ENCODE measurements at regions not wholly inside any gene's neighbourhood (a gene's known extent, or its start where the extent isn't known, plus 50 kb on each side); places are given as distances from the start of the nearest gene placed in this dataset.
"Not testable (repeated sequence)": the region's sequence is repeated elsewhere in the genome, so short reads cannot be mapped to it uniquely, and the experiment has no call there.

DNA sequence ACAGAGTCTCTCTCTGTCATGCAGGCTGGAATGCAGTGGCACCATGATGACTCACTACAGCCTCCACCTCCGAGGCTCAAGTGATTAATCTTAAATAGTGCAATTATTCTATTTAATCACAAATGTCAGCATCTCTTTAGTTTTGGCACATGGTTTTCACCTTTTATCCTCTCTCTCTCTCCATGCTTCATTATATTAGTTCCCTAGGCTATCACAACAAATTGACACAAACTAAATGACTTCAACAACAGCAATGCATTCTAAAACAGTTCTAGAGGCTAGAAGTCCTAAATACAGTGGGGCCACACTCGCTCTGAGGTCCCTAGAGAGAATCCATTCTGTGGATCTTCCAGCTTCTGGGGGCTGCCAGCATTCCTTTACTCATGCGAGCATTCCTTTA is 178.2 kb upstream of the ZNG1F start:
- not testable (repeated sequence) for H3K36me3 ChIP-seq; H3K9me3 ChIP-seq; ATAC-seq (ENCODE audit: insufficient number of reproducible peaks, low FRiP score, low read depth); H3K27me3 ChIP-seq (replicated peaks; ENCODE audit: insufficient read depth); H3K4me1 ChIP-seq (ENCODE audit: control insufficient read depth in 1 of 2, low read depth in 2 of 2); DNase-seq (ENCODE audit: low spot score); H3K27ac ChIP-seq; H3K4me3 ChIP-seq

DNA sequence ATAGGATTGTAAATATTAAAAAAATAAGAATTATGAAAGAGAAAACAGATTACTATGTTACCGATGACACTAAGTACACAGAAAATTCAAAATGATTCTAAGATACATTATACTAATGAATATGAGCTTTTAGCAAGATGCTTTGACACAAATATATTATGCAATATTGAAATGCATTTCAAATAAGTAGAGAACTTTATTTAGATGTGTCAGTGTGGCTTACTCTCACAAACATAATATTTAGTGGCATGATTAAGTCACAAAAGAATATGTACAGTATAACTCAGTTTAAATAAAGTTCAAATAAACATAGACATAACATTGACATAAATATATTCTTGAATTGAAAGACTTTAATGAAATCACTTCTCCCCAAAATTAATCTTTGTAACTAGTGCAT is 172.7 kb upstream of the ZNG1F start:
- H3K36me3 ChIP-seq; ATAC-seq (ENCODE audit: insufficient number of reproducible peaks, low FRiP score, low read depth); DNase-seq (ENCODE audit: low spot score): not testable (repeated sequence)

DNA sequence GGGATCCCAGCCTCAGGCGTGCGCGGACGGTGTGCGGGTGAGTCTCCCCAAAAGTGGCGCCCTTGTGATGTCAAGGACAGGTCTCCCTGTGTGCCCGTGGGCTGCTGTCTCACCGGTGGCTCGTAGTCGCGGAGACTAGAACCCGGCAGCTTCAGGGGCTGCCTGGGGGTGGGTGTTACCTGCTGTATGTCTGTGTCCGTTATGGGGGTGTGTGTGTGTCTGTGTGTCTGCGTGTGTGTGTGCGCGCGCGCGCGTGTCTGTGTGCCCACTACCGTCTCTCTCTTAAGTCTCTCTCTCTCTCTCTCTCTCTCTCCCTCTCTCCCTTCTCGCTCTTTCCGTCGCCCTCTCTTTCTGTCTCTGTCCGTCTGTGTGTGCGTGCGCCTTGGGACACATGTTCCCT is 170.0 kb upstream of the ZNG1F start:
- not testable (repeated sequence) for DNase-seq (ENCODE audit: low spot score); H3K4me1 ChIP-seq (ENCODE audit: control insufficient read depth in 1 of 2, low read depth in 2 of 2); H3K36me3 ChIP-seq; ATAC-seq (ENCODE audit: insufficient number of reproducible peaks, low FRiP score, low read depth); H3K27me3 ChIP-seq (replicated peaks; ENCODE audit: insufficient read depth); H3K9me3 ChIP-seq
- Histone ChIP-seq H3K27ac (peak overlapping the region; percentile 69 to 70), H3K4me3 (peak overlapping the region; percentile 85)

More for the DNA sequence above, 172.7 kb upstream of the ZNG1F start:
- not testable (repeated sequence) for H3K4me1 ChIP-seq (ENCODE audit: control insufficient read depth in 1 of 2, low read depth in 2 of 2); H3K27ac ChIP-seq; H3K9me3 ChIP-seq; H3K27me3 ChIP-seq (replicated peaks; ENCODE audit: insufficient read depth); H3K4me3 ChIP-seq

DNA sequence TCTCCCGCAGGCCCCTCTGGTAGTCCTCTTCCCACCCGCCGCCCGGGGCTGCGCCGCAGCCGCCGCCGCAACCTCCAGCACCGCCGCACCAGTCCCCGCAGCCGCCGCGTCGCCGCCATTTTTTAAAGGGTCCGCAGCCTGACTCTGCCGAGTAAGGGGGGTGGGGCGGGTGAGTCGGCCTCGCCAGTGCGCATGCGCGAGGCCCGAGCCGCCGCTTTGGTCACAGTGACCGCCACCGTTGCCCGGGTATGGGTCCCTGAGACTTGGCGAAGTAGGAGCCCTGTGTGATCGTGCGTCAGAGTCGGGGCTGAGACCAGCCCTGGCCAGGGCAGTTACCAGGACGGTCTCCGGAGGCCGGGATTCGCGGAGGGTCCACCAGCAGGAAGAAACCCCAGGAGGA is 169.6 kb upstream of the ZNG1F start:
- ATAC-seq (ENCODE audit: insufficient number of reproducible peaks, low FRiP score, low read depth): not testable (repeated sequence)
- H3K27ac ChIP-seq: peak overlapping the region in 1 of 2 donors; percentile 70

DNA sequence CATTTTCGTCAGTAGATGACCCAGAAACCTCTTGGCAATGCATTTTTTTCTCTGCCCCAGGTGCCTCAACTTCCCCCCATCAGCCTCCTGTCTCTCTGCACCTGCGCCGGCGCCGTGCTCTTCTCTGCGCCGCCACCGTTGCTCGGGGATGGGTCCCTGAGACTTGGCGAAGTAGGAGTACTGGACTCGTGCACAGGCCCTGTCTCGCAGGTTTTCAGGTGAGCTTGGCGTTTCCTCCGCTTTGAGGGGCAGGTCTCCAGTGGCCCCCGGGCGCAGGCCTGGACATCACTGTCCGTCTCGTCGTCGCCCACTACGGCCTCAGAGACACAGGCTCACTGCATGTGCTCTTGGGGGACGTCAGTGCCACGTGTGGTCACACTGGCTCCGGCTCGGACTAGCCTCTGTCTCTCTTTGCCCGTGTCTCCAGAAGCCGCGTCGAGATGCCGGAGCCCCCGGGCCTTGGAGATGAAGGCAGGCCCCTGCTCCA is 168.8 kb upstream of the ZNG1F start:
- not testable (repeated sequence) for H3K36me3 ChIP-seq; DNase-seq (ENCODE audit: low spot score); ATAC-seq (ENCODE audit: insufficient number of reproducible peaks, low FRiP score, low read depth); H3K27me3 ChIP-seq (replicated peaks; ENCODE audit: insufficient read depth); H3K4me1 ChIP-seq (ENCODE audit: control insufficient read depth in 1 of 2, low read depth in 2 of 2); H3K9me3 ChIP-seq
- Histone ChIP-seq H3K4me3 (peak overlapping the region; percentile 85), H3K27ac (peak overlapping the region; percentile 43 to 70)

More for the DNA sequence above, 169.6 kb upstream of the ZNG1F start:
- not testable (repeated sequence) for H3K36me3 ChIP-seq; H3K9me3 ChIP-seq; H3K4me1 ChIP-seq (ENCODE audit: control insufficient read depth in 1 of 2, low read depth in 2 of 2); H3K27me3 ChIP-seq (replicated peaks; ENCODE audit: insufficient read depth)
- H3K4me3 ChIP-seq: peak overlapping the region; percentile 85
- peak; percentile 34 for DNase-seq (ENCODE audit: low spot score)

DNA sequence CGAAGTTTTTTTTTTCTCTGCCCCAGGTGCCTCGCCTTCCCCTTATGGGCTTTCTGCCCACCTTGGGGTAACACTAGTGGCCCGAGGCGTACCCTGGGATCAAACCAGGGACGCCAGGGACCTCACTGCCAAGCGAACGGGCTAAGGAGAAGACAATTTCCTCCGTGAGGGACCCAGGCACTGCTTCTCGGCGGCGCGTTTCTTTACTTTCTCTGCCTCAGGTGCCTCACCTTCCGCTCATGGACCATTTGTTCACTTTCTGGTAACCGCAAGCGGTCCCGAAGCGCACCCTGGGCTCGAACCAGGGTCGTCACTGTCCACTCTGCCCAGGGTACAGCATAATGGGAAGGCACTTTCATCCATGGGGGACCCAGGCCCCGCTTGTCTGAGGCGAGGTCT is 168.2 kb upstream of the ZNG1F start:
- not testable (repeated sequence) for H3K36me3 ChIP-seq; H3K27me3 ChIP-seq (replicated peaks; ENCODE audit: insufficient read depth); H3K27ac ChIP-seq; ATAC-seq (ENCODE audit: insufficient number of reproducible peaks, low FRiP score, low read depth); H3K9me3 ChIP-seq; DNase-seq (ENCODE audit: low spot score); H3K4me1 ChIP-seq (ENCODE audit: control insufficient read depth in 1 of 2, low read depth in 2 of 2)
- H3K4me3 ChIP-seq: peak overlapping the region; percentile 64

DNA sequence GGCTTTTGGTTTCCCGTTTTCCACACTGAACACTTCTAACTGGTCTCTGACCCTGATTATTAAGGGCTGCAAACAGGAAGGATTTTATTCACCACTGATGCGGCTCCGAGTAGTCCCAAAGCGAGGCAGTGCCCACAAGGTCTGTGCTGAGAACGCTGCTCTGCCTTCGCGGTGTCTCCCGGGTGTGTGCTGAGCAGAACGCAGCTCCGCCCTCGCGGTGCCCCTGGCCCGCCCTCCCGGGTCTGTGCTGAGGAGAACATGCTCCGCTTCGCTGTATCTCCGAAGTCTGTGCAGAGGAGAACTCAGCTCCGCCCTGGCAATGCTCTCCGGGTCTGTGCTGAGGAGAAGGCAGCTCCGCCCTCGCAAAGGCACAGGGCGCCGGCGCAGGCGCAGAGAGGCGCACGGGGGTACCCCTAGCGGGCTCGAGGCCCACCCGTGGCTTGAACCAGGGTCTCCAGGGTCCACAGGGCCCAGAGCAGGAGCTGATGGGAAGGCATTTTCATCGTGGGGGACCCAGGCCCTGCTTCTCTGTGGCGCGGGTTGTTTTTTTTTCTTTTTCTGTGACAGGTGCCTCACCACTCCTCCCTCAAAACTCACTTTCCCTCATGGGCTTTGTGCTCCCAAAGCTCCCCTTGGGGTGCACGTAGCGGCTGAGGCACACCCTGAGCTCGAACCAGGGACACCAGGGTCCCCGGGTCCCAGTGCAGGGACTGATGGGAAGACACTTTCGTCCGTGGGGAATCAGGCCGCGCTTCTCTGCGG is 167.7 kb upstream of the ZNG1F start:
- H3K27me3 ChIP-seq (replicated peaks; ENCODE audit: insufficient read depth); H3K4me1 ChIP-seq (ENCODE audit: control insufficient read depth in 1 of 2, low read depth in 2 of 2); H3K36me3 ChIP-seq; ATAC-seq (ENCODE audit: insufficient number of reproducible peaks, low FRiP score, low read depth); H3K9me3 ChIP-seq; H3K27ac ChIP-seq: not testable (repeated sequence)
- peak overlapping the region; percentile 64 for H3K4me3 ChIP-seq
- DNase-seq (ENCODE audit: low spot score): peak; percentile 26

DNA sequence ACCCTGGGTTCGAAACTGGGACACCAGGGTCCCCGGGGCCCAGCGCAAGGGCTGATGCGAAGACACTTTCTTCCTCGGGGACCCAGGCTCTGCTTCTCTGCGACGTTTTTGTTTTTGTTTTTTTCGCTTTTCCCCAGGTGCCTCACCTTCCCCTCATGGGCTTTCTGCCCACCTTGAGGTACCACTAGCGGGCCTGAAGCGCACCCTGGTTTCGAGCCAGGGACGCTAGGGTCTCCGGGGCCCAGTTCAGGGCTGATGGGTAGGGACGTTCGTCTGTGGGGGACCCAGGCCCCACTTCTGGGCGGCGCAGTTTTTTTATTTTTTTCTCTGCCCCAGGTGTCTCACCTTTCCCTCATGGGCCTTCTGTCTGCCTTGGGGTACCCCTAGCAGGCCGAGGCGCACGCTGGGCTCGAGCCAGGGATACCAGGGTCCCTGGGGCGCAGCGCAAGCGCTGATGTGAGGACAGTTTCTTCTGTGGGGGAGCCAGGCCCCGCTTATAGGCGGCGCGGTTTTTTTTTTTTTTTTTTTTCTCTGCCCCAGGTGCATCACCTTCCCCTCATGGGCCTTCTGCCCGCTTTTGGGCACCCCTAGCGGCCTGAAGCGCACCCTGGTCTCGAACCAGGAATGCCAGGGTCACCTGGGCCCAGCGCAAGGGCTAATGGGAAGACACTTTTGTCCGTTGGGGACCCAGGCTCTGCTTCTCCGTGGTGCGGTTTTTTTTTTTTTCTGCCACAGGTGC is 166.8 kb upstream of the ZNG1F start:
- not testable (repeated sequence) for DNase-seq (ENCODE audit: low spot score); H3K4me1 ChIP-seq (ENCODE audit: control insufficient read depth in 1 of 2, low read depth in 2 of 2); H3K27me3 ChIP-seq (replicated peaks; ENCODE audit: insufficient read depth); ATAC-seq (ENCODE audit: insufficient number of reproducible peaks, low FRiP score, low read depth); H3K27ac ChIP-seq; H3K36me3 ChIP-seq; H3K9me3 ChIP-seq
- H3K4me3 ChIP-seq: peak overlapping the region; percentile 64

DNA sequence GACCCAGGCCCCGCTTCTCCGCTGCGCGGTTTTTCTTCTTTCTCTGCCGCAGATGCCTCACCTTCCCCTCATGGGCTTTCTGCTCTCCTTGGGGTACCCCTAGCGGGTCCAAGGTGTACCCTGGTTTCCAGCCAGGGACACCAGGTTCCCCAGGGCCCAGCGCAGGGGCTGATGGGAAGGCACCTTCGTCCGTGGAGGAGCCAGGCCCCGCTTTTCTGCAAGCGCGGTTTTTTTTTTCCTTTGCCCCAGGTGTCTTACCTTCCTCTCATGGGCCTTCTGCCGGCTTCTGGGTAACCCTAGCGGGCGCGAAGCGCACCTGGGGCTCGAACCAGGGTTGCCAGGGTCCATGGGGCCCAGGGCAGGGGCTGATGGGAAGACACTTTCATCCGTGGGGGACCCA is 165.9 kb upstream of the ZNG1F start:
- H3K9me3 ChIP-seq; DNase-seq (ENCODE audit: low spot score); H3K36me3 ChIP-seq; H3K4me1 ChIP-seq (ENCODE audit: control insufficient read depth in 1 of 2, low read depth in 2 of 2); H3K27ac ChIP-seq; ATAC-seq (ENCODE audit: insufficient number of reproducible peaks, low FRiP score, low read depth); H3K27me3 ChIP-seq (replicated peaks; ENCODE audit: insufficient read depth): not testable (repeated sequence)
- peak overlapping the region; percentile 60 for H3K4me3 ChIP-seq

DNA sequence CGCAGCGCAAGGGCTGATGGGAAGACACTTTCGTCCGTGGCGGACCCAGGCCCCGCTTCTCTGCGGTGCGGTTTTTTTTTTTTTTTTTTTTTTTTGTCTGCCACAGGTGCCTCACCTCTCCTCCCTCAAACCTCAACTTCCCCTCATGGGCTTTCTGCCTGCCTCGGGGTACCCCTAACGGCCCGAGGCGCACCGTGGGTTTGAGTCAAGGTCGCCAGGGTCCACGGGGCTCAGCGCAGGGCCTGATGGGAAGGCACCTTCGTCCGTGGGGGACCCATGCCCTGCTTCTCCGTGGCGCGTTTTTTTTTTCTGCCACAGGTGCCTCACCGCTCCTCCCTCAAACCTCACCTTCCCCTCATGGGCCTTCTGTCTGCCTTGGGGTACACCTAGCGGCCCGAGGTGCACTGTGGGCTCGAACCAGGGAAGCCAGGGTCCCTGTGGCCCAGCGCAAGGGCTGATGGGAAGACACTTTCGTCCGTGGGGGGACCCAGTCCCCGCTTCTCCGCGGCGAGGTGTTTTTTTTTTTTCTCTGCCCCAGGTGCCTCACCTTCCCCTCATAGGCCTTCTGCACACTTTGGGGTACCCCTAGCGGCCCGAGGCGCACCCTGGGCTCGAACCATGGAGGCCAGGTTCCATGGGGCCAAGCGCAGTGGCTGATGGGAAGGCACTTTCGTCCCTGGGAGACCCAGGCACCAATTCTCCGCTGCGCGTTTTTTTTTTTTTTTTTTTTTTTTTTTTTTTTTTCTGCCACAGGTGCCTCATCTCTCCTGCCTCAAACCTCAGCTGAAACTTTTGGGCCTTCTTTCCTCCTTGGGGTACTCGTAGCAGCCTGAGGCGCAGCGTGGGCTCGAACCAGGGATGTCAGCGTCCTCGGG is 165.2 kb upstream of the ZNG1F start:
- not testable (repeated sequence) for H3K27me3 ChIP-seq (replicated peaks; ENCODE audit: insufficient read depth); H3K27ac ChIP-seq; H3K4me1 ChIP-seq (ENCODE audit: control insufficient read depth in 1 of 2, low read depth in 2 of 2); DNase-seq (ENCODE audit: low spot score); ATAC-seq (ENCODE audit: insufficient number of reproducible peaks, low FRiP score, low read depth); H3K9me3 ChIP-seq; H3K36me3 ChIP-seq
- H3K4me3 ChIP-seq: peak overlapping the region; percentile 60

DNA sequence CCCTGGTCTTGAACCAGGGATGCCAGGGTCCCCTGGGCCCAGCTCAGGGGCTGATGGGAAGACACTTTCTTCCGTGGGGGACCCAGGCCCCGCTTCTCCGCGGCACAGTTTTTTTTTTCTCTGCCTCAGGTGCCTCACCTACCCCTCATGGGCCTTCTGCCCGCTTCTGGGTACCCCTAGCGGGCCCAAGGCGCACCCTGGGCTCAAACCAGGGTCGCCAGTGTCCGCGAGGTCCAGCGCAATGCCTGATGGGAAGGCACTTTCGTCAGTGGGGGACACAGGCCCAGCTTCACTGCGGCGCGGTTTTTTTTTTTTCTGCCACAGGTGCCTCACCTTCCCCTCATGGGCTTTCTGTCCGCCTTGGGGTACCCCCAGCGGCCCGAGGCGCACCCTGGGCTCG is 163.9 kb upstream of the ZNG1F start:
- H3K27ac ChIP-seq; H3K9me3 ChIP-seq; H3K36me3 ChIP-seq; ATAC-seq (ENCODE audit: insufficient number of reproducible peaks, low FRiP score, low read depth); H3K4me3 ChIP-seq; DNase-seq (ENCODE audit: low spot score); H3K27me3 ChIP-seq (replicated peaks; ENCODE audit: insufficient read depth); H3K4me1 ChIP-seq (ENCODE audit: control insufficient read depth in 1 of 2, low read depth in 2 of 2): not testable (repeated sequence)

DNA sequence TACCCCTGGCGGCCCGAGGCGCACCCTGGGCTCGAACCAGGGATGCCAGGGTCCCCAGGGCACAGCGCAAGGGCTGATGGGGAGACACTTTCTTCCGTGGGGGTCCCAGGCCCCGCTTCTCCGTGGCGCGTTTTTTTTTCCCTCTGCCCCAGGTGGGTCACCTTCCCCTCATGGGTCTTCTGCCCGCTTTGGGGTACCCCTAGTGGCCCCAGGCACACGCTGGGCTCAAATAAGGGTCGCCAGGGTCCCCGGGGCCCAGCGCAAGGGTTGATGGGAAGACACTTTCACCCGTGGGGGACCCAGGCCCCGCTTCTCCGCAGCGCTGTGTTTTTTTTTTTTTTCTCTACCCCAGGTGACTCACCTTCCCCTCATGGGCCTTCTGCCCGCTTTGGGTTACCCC is 163.3 kb upstream of the ZNG1F start:
- not testable (repeated sequence) for H3K4me1 ChIP-seq (ENCODE audit: control insufficient read depth in 1 of 2, low read depth in 2 of 2); H3K27ac ChIP-seq; H3K27me3 ChIP-seq (replicated peaks; ENCODE audit: insufficient read depth); H3K36me3 ChIP-seq; H3K4me3 ChIP-seq; DNase-seq (ENCODE audit: low spot score); H3K9me3 ChIP-seq; ATAC-seq (ENCODE audit: insufficient number of reproducible peaks, low FRiP score, low read depth)
